ENCODE measurements at regions not wholly inside any gene's neighbourhood (a gene's known extent, or its start where the extent isn't known, plus 50 kb on each side); places are given as distances from the start of the nearest gene placed in this dataset.
A peak's percentile ranks its signal among the peaks of the same experiment; 100 is the strongest.

DNA sequence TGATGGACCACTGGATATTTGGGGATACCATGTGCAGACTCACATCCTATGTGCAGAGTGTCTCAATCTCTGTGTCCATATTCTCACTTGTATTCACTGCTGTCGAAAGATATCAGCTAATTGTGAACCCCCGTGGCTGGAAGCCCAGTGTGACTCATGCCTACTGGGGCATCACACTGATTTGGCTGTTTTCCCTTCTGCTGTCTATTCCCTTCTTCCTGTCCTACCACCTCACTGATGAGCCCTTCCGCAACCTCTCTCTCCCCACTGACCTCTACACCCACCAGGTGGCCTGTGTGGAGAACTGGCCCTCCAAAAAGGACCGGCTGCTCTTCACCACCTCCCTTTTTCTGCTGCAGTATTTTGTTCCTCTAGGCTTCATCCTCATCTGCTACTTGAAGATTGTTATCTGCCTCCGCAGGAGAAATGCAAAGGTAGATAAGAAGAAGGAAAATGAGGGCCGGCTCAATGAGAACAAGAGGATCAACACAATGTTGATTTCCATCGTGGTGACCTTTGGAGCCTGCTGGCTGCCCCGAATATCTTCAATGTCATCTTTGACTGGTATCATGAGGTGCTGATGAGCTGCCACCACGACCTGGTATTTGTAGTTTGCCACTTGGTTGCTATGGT is 54.5 kb upstream of the HNRNPA0 start:
- no peak overlapping the region for H3K27ac ChIP-seq
- no peaks in the 10 kb centered on the region for H3K36me3 ChIP-seq
- no peaks in the 10 kb centered on the region for H4K20me1 ChIP-seq
- no peaks in the 10 kb centered on the region for H3K9me3 ChIP-seq (replicated peaks in 1 of 11)
- H3K4me1 ChIP-seq: peaks cover 0 to 13% (median 0%) of the 10 kb centered on the region in 10 experiments; a peak in 5 of 20 replicates
- peak overlapping the region in 3 of 11 experiments; percentile 7 to 43 (median 7); a peak in 3 of 22 replicates for H3K4me2 ChIP-seq
- H3K27me3 ChIP-seq: no peaks in the 10 kb centered on the region
- no peak overlapping the region for H3K4me3 ChIP-seq
- H3K9ac ChIP-seq: no peak overlapping the region
- no peak for TF ChIP-seq Cebpa-rat (IDR thresholded peaks at IDR 0.05)

DNA sequence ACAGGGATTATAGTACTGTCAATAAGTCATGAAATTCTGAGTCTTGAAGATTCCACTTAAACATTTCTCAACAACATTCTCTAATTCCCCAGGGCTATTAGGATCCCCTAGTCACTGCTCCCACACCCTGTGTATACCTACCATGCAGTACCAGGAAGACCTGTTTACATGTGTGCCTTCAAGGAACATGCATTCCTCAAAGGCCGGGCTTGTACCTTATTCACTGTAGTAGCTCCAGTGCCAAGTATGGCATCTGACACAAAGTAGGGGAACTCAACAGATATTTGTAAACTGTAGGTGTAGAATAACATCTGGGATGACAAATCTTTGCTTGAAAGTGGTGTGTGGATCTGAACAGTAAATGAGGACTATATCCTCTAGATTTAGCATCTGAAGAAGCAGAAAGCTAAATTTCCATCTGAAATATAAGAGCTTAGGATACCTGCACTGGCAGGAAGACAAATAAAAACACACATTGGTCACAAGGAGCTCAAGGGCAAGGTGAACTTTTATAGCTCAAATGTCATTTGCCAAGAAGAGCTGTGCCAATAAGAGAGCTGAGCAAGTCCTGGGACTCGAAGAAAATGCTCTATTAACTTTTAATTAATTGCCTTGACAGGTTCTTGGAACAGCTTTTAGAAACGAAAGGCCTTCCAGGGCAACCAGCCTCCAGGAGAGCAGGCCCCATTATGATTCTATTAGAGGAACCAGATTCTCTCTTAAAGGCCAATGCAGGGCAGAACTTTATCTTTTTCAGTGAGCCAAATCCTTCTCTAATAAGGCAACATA is 52.3 kb upstream of the MYOT start:
- no peak overlapping the region for H3K4me2 ChIP-seq
- H3K9ac ChIP-seq: no peak overlapping the region
- H3K4me1 ChIP-seq: no peaks in the 10 kb centered on the region
- H3K9me3 ChIP-seq (replicated peaks in 1 of 11): no peaks in the 10 kb centered on the region
- H3K4me3 ChIP-seq: no peak overlapping the region
- H3K27ac ChIP-seq: no peak overlapping the region
- no peak for TF ChIP-seq Cebpa-rat (IDR thresholded peaks at IDR 0.05)
- no peaks in the 10 kb centered on the region for H3K36me3 ChIP-seq
- H3K27me3 ChIP-seq: no peaks in the 10 kb centered on the region
- H4K20me1 ChIP-seq: no peaks in the 10 kb centered on the region

Measured in BLaER1 treated with 17β-estradiol and CSF1 and Interleukin-3, amounts not matched to agents 10 nM and 100 nM (cell line).